ENCODE measurements at regions not wholly inside any gene's neighbourhood (a gene's known extent, or its start where the extent isn't known, plus 50 kb on each side); places are given as distances from the start of the nearest gene placed in this dataset.

- no peaks in the 10 kb centered on the region for H3K9me3 ChIP-seq (ENCODE audit: low read depth)
- DNase-seq (ENCODE audit: low spot score), result no peak
- H3K4me1 ChIP-seq (ENCODE audit: insufficient read depth), result no peaks in the 10 kb centered on the region
- no peak overlapping the region for H3K27ac ChIP-seq
- H3K9me2 ChIP-seq (replicated peaks; ENCODE audit: insufficient read depth), result no peaks in the 10 kb centered on the region
- H3K4me3 ChIP-seq, result no peak overlapping the region
- H3K79me2 ChIP-seq, result no peaks in the 10 kb centered on the region
- H2AFZ ChIP-seq, result no peak overlapping the region
- TF ChIP-seq EZH2phosphoT487 (IDR thresholded peaks at IDR 0.05; ENCODE audit: low read depth, severe bottlenecking, unreplicated experiment) (no peak), EZH2 (IDR thresholded peaks at IDR 0.05; ENCODE audit: borderline replicate concordance) (no peak), CTCF (IDR thresholded peaks at IDR 0.05; ENCODE audit: poor library complexity) (no peak)
- H3K36me3 ChIP-seq (replicated peaks; ENCODE audit: insufficient read depth, low read depth), result no peaks in the 10 kb centered on the region
- H4K20me1 ChIP-seq (ENCODE audit: insufficient read depth, poor library complexity, severe bottlenecking), result no peaks in the 10 kb centered on the region
- no peak overlapping the region for H3K4me2 ChIP-seq
- no peaks in the 10 kb centered on the region for H3K27me3 ChIP-seq
- WGBS (ENCODE audit: low lambda C conversion rate, missing lambda C conversion rate), result 82% methylated on average over 7 of the region's 7 CpGs
Observed at GRCh38 chr2:121118951-121119350, 166.1 kb downstream of the TFCP2L1 start.

DNA sequence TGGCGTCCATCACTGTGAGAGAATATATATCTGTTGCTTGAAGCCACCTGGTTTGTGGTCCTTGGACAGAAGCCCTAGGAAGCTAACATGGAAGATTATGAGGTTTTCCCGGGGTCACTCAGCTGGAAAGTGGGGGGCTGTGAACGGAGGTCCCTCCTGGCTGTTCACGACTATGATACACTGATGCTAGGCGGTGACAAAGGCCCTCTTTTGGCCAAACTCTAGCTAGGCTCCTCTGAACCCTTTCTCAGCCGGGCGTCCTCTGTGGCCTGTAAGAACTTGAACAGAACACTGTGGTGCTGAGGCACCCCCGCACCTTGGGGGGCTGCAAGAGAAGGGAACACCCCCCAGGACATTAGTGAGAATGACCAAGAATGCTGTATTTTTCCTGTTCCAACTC is 164.6 kb downstream of the TFCP2L1 start:
- 92% methylated on average over 8 of the region's 8 CpGs for WGBS (ENCODE audit: low lambda C conversion rate, missing lambda C conversion rate)

GRCh38 chr2:121120991-121121390 is 164.0 kb downstream of the TFCP2L1 start:
- Histone ChIP-seq H3K4me1 (ENCODE audit: insufficient read depth) (no peaks in the 10 kb centered on the region), H3K36me3 (replicated peaks; ENCODE audit: insufficient read depth, low read depth) (no peaks in the 10 kb centered on the region), H3K27ac (no peak overlapping the region), H3K9me3 (ENCODE audit: low read depth) (no peaks in the 10 kb centered on the region), H3K9me2 (replicated peaks; ENCODE audit: insufficient read depth) (no peaks in the 10 kb centered on the region), H4K20me1 (ENCODE audit: insufficient read depth, poor library complexity, severe bottlenecking) (no peaks in the 10 kb centered on the region), H3K4me3 (no peak overlapping the region), H2AFZ (no peak overlapping the region), H3K27me3 (peaks cover 7% of the 10 kb centered on the region), H3K79me2 (no peaks in the 10 kb centered on the region), H3K4me2 (no peak overlapping the region)
- TF ChIP-seq EZH2phosphoT487 (IDR thresholded peaks at IDR 0.05; ENCODE audit: low read depth, severe bottlenecking, unreplicated experiment) (no peak), EZH2 (IDR thresholded peaks at IDR 0.05; ENCODE audit: borderline replicate concordance) (no peak), CTCF (IDR thresholded peaks at IDR 0.05; ENCODE audit: poor library complexity) (no peak)
- DNase-seq (ENCODE audit: low spot score), result no peak
- 95% methylated on average over 7 of the region's 8 CpGs for WGBS (ENCODE audit: low lambda C conversion rate, missing lambda C conversion rate)

More for the DNA sequence above, 164.6 kb downstream of the TFCP2L1 start:
- H3K4me1 ChIP-seq (ENCODE audit: insufficient read depth), result no peaks in the 10 kb centered on the region
- DNase-seq (ENCODE audit: low spot score), result no peak
- H3K36me3 ChIP-seq (replicated peaks; ENCODE audit: insufficient read depth, low read depth), result no peaks in the 10 kb centered on the region
- no peak overlapping the region for H2AFZ ChIP-seq
- no peaks in the 10 kb centered on the region for H3K9me2 ChIP-seq (replicated peaks; ENCODE audit: insufficient read depth)
- H3K79me2 ChIP-seq, result no peaks in the 10 kb centered on the region
- TF ChIP-seq EZH2phosphoT487 (IDR thresholded peaks at IDR 0.05; ENCODE audit: low read depth, severe bottlenecking, unreplicated experiment) (no peak), CTCF (IDR thresholded peaks at IDR 0.05; ENCODE audit: poor library complexity) (no peak), EZH2 (IDR thresholded peaks at IDR 0.05; ENCODE audit: borderline replicate concordance) (no peak)
- H3K4me3 ChIP-seq, result no peak overlapping the region
- no peak overlapping the region for H3K4me2 ChIP-seq
- no peaks in the 10 kb centered on the region for H3K9me3 ChIP-seq (ENCODE audit: low read depth)
- H3K27ac ChIP-seq, result no peak overlapping the region
- no peaks in the 10 kb centered on the region for H4K20me1 ChIP-seq (ENCODE audit: insufficient read depth, poor library complexity, severe bottlenecking)
- peaks cover 7% of the 10 kb centered on the region for H3K27me3 ChIP-seq

DNA sequence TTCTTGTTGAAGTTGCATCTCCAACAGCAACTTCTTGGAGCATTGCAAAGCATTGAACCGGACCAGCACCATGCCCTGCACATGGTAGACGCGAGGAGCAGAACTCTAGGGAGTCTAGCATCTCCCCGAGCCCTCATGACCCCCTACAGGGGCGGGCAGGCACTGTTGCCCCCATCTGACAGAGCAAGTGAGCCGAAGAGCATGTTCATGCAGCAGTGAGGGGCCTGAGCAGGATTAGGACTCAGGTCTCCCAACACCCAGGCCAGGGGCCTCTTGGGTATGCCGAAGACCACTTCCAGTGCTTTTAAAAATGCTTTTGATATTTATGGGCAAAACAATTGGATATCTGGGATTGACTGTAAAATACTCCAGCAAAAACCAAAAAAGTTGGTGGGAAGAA is 163.3 kb downstream of the TFCP2L1 start:
- Histone ChIP-seq H3K4me3 (no peak overlapping the region), H3K9me2 (replicated peaks; ENCODE audit: insufficient read depth) (no peaks in the 10 kb centered on the region), H3K27ac (no peak overlapping the region), H3K36me3 (replicated peaks; ENCODE audit: insufficient read depth, low read depth) (no peaks in the 10 kb centered on the region), H3K4me1 (ENCODE audit: insufficient read depth) (no peaks in the 10 kb centered on the region), H3K4me2 (no peak overlapping the region), H2AFZ (no peak overlapping the region), H3K79me2 (no peaks in the 10 kb centered on the region), H4K20me1 (ENCODE audit: insufficient read depth, poor library complexity, severe bottlenecking) (no peaks in the 10 kb centered on the region), H3K27me3 (peaks cover 7% of the 10 kb centered on the region), H3K9me3 (ENCODE audit: low read depth) (no peaks in the 10 kb centered on the region)
- no peak for DNase-seq (ENCODE audit: low spot score)
- TF ChIP-seq EZH2phosphoT487 (IDR thresholded peaks at IDR 0.05; ENCODE audit: low read depth, severe bottlenecking, unreplicated experiment) (no peak), EZH2 (IDR thresholded peaks at IDR 0.05; ENCODE audit: borderline replicate concordance) (no peak), CTCF (IDR thresholded peaks at IDR 0.05; ENCODE audit: poor library complexity) (no peak)
- 90% methylated on average over 7 of the region's 7 CpGs for WGBS (ENCODE audit: low lambda C conversion rate, missing lambda C conversion rate)
